Tibial nerve (tissue), 3 donors: ENCODE measurements at regions not wholly inside any gene's neighbourhood (a gene's known extent, or its start where the extent isn't known, plus 50 kb on each side); places are given as distances from the start of the nearest gene placed in this dataset.

Experiments
- POLR2A ChIP-seq, 2 donors: fragments of 450-650 bp; IDR thresholded peaks; one replicate each; pipeline ENCODE4 v1.6.1; 2017; ENCODE audit warnings: antibody characterized with exemption in 2 of 2, mild to moderate bottlenecking in 2 of 2, moderate library complexity in 2 of 2
- TF ChIP-seq, protein P1 (sequence below), 5 experiments: fragments of 200-600 bp in 3 of 5; fragments of 450-650 bp in 2 of 5; sonication (generic) in 3 of 5; IDR thresholded peaks; one replicate each; pipeline ENCODE4 v1.5.1; 2016 to 2019; ENCODE audit warnings: antibody characterized with exemption in 5 of 5, mild to moderate bottlenecking in 3 of 5, moderate library complexity in 2 of 5

DNA sequence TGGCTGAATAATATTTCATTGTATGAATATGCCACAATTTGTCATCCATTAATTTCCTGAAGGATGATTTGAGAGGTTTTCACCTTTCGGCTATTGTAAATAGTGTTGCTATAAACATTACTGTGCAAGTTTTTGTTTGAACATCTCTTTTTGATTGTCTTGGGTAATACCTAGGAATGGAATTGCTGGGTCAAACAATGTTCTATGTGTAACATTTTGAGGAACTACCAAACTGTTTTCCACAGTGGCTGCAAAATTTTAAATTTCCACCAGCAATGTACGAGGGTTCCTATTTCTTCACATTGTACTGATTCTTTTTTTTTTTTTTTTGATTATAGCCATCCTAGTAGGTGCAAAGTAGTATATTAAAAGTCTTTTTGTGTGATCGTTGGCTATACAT is 63.8 kb upstream of the ANKH start:
- no peak for TF ChIP-seq POLR2A (IDR thresholded peaks at IDR 0.05)
- TF ChIP-seq, protein P1, sequence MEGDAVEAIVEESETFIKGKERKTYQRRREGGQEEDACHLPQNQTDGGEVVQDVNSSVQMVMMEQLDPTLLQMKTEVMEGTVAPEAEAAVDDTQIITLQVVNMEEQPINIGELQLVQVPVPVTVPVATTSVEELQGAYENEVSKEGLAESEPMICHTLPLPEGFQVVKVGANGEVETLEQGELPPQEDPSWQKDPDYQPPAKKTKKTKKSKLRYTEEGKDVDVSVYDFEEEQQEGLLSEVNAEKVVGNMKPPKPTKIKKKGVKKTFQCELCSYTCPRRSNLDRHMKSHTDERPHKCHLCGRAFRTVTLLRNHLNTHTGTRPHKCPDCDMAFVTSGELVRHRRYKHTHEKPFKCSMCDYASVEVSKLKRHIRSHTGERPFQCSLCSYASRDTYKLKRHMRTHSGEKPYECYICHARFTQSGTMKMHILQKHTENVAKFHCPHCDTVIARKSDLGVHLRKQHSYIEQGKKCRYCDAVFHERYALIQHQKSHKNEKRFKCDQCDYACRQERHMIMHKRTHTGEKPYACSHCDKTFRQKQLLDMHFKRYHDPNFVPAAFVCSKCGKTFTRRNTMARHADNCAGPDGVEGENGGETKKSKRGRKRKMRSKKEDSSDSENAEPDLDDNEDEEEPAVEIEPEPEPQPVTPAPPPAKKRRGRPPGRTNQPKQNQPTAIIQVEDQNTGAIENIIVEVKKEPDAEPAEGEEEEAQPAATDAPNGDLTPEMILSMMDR (IDR thresholded peaks at IDR 0.05), result no peak
